Stimulated activated CD4-positive, alpha-beta T cell treated with anti-CD3 and anti-CD28 coated beads, Interleukin-4, amount 100 ng/mL, for 24 hours (primary cell): ENCODE measurements at regions not wholly inside any gene's neighbourhood (a gene's known extent, or its start where the extent isn't known, plus 50 kb on each side); places are given as distances from the start of the nearest gene placed in this dataset.
"Not testable (repeated sequence)": the region's sequence is repeated elsewhere in the genome, so short reads cannot be mapped to it uniquely, and the experiment has no call there.

ENCODE experiments used
- DNase-seq: peaks from one replicate; pipeline ENCODE4 v3.0.0-alpha.2; 2020

DNA sequence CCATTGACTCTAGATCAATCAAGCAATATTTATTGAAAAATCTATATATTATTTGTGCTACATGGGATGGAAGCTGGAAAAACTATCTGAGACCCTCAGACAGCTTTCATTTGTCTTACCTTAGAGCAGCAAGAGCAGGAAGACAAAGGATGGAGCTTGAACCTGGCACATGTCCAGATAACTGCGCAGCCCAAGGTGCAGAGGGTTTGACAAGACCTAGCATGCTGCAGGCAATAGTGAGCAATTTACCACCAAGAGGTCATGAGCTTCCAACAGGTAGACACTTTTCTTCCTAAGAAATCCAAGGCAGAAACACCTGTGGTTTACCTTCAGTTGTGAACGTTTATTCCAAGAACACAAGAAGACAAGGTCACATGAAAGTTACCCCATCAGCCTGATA lies 214.7 kb upstream of the NECTIN3 start:
- DNase-seq, result no peak

DNA sequence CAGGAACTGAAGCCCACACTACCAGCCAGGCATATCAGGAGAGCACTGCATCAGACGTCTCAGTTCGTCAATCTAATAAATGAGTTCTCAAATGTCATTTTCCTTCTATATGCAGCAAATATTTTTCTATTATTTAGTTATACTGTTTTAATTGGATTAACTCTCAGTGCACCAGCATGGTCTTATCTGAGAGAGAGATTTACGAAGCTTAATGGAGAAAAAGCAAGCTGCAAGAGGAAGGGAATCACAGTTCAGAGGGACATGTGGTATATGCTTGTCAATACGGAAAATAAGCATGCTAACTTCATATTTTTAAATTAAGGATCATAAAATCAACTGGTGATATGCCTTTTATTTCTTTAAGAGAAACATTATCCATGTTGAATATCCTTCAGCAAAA lies 213.1 kb upstream of the NECTIN3 start:
- DNase-seq, result no peak

DNA sequence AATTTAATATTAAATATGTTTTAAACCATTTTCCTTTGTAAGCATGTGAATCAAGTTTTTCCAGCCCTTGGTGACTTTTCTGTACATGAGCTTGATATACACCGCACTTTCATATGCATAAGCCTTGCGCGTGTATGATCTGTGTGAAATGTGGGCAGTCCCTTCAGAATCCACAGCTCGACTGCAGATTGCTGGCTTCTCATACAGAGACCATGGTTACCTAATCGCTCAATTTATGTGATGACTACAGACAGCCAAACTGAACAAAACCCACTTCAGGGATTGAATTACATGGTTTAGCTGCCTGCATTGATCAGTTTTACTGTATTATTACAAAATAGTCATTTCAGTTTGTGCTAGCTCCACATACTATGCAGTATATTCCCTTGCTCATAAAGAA lies 212.3 kb upstream of the NECTIN3 start:
- DNase-seq, result no peak

DNA sequence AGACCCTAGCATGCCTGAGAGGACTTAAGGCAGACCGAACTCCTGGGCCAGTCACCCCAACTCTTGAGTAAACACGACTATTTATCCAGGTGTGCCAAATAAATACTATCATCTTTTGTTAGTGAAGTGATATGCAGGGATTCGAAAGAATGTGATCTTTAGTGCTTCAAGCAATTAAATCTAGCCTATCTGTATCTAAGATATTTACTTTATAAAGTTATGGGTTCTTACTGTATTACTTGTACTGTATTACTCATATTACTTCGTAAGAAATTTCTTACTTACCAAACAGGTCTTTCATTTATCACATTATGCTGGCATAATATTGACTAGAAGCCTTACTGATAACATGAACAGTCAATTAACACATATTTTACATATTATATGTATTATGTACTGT lies 211.6 kb upstream of the NECTIN3 start:
- DNase-seq, result no peak

DNA sequence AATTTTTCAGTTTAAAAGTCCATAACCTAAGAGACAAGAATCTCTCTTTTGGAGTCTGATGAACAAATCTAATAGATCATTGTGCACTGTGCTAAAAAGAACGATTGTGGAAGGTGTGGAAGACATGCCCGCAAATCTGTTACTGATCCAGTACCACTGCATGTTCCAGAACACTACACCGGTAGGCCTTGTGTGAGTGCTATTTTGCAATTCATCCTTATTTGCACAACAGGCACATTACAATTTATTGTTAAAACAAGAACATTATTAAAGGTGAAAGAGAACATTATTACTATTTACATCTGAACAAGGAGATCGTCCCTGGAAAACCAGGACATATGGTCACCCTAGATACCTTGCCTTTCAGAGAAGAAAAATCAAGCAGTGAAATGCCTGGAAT lies 205.7 kb upstream of the NECTIN3 start:
- DNase-seq, result no peak

DNA sequence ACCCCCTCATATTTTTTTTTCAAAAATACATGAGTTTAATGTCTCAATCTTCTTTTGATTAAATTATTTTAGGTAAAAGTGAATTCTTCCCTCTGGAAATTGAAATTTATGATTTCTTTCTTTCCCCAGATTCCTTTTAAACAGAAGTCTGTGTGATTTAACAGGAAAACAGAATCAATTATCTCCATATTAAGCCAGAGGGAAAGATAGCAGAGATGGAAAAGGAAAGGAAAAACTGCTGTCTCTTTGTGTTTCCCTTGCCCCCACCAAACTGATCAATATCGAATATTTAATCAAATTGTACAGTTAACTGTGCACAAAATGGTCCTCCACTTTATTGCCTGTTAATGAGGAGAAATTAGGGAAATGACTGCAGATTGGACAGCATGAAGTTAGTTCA lies 203.5 kb upstream of the NECTIN3 start:
- no peak for DNase-seq

DNA sequence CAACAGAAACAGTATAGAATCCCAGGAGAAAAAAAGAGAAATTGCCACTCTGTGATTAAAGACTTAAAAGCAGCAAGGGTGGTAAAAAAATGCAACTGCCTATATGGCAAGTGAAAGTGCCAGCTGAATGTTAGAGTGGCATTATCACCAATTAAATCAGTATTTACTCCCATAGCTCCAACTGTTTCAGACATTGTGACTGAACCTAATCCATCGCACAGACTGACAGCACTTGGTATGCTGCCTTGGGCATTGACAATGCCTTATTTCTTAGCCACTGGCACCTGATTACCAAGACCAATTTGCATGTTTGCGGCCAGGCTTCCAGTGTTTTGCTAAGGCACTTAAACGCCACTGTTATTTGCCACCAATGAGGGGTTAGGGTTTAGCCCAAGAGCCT lies 201.9 kb upstream of the NECTIN3 start:
- DNase-seq, result no peak

DNA sequence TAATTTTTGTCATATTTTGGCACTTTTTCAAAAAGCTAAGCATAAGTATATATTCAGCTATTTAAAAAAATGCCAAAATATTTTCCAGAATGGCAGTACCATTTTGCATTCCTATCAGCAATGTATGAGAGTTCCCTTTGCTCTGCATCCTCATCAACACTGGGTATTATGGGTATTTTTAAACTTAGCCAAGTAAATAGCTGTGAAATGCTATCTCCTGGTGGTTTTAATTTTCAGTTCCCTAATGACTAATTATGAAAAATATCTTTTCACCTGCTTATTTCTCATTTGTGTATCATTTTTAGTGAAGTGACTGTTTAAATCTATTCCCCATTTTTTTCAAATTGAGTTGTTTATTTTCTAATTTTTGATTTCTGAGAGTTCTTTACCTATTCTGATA lies 199.7 kb upstream of the NECTIN3 start:
- DNase-seq, result no peak

DNA sequence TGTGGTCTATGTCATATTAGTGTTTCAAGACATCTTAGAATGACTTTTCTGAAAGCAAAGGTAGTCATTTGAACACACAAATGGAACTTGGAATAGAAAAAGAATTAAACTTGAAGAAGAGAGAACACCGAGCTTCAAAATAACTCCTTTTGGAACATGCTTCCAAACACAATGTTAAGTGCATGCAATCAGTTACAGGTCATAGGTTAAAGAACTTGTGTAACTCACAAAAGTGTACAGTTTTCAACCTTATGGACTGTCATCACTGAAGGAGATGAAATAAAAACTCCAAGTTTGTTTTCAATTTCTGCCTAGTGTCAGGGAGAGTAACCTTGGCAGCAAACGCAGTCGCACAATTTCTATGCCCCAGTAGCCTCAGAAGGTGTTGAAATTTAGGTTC lies 192.9 kb upstream of the NECTIN3 start:
- no peak for DNase-seq

DNA sequence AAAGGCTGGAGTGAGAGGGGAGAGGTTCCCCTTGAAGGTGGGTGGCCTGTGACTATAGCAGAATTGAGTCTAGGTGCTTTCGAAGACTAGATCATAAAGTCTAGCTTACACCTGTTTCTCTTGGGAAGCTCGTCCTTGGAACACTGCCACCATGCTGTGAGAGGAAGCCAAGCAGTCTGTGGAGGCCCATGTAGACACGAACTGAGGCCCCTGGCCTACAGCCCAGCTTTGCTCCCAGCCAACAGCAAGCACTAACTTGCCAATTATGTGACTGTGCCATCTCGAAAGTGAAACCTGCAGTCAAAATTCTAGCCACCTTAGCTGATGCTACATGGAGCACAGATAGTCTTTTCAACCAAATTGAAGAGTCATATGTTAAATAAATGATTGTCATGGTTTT lies 190.5 kb upstream of the NECTIN3 start:
- DNase-seq, result no peak

DNA sequence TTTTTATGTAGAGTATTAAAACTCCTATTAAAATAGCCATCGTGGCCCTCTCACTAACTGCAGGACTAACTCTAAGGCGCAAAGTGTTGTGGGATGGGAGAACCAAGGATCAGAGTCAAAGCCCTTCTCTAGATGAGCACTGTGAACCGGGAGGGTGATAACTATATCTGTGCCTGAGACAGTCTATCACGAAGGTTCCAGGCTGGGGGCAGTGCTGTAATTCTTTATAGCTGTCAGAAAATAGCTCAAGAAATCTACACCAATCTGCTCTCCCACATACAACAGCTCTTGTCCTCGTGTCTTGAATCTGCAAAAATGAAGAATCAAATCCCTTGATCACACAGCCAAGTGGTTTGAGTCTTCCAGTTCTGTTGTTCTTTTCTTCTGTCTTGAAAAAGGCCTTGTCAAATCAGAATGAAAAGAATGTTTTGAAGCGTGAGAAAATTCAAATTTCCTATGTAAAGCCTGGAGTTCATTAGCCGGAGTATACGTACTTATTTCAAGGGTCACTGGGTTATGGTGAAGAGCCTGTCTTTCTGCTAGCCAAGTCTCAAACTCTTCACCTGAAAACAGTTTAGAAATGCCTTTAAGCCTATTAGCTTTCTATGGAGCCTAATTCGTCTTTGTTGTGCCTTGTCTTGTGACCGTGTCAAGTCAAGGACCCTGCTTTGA lies 185.3 kb upstream of the NECTIN3 start:
- DNase-seq, result no peak

DNA sequence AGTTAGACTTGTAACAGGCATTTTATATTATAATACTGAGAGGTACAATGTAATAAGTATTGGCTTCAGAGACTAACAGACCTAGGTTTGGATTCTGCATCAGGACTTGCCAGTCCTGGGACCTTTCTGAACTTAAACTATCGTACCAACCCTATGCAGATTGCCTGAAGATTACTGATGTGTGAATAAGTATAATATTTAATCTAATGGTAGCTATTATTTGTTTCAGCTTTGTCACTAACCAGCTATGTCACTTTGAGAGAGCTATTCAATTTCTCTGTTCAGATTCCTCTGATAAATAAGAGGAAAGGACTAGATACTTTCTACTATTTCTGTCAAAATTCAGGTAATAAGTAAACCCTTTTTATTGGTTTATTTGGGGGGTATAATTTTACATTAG lies 184.4 kb upstream of the NECTIN3 start:
- no peak for DNase-seq

DNA sequence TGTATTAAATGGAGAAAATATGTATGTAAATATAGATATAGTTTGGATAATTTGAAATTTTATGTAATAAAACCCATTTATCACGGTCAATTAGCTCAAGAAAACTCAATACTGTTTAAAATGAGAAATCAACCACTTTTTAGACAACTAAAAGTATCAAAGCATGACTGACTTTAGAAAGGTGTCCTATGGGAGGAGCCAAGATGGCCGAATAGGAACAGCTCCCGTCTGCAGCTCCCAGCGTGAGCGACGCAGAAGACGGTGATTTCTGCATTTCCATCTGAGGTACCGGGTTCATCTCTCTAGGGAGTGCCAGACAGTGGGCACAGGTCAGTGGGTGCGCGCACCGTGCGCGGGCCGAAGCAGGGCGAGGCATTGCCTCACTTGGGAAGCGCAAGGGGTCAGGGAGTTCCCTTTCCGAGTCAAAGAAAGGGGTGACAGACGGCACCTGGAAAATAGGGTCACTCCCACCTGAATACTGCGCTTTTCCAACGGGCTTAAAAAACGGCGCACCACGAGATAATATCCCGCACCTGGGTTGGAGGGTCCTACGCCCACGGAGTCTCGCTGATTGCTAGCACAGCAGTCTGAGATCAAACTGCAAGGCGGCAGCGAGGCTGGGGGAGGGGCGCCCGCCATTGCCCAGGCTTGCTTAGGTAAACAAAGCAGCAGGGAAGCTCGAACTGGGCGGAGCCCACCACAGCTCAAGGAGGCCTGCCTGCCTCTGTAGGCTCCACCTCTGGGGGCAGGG lies 182.8 kb upstream of the NECTIN3 start:
- not testable (repeated sequence) for DNase-seq

DNA sequence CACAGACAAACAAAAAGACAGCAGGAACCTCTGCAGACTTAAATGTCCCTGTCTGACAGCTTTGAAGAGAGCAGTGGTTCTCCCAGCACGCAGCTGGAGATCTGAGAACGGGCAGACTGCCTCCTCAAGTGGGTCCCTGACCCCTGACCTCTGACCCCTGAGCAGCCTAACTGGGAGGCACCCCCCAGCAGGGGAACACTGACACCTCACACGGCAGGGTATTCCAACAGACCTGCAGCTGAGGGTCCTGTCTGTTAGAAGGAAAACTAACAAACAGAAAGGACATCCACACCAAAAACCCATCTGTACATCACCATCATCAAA lies 182.3 kb upstream of the NECTIN3 start:
- not testable (repeated sequence) for DNase-seq

DNA sequence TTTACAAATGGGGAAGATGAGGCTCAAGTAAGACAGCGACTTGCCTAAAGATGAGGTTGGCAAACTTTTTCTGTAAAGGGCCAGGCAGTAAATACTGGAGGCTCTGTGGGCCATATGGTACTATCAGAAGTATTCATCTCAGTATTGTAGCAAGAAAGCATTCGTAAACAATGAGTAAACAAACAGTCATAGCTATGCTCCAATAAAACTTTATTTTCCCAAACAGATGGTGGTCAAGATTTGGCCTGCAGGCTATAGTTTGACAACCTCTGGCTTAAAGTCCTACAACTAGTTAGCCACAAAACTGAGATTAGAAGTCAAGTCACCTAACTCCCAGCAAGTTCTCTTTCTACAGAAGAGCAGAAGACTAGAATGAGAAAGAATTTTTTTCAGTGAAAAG lies 177.0 kb upstream of the NECTIN3 start:
- no peak for DNase-seq

DNA sequence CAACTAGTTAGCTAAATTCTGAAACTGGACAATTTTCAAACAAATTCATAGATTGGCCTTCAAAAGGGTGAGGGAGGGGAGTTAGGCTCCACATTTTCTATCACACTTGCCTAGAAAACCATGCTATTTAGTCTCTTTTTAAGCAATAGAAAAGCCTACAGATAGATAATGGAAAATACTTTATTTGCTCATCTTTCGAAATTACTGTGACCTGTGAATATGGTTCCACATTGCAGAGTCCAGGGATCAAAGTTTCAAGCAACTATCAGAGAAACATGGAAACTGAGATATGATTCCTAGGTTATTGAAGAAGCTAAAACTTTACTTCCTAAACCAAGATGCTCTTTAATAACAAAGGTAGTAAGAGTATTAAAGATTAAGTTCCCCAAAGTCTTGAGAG lies 176.6 kb upstream of the NECTIN3 start:
- no peak for DNase-seq

DNA sequence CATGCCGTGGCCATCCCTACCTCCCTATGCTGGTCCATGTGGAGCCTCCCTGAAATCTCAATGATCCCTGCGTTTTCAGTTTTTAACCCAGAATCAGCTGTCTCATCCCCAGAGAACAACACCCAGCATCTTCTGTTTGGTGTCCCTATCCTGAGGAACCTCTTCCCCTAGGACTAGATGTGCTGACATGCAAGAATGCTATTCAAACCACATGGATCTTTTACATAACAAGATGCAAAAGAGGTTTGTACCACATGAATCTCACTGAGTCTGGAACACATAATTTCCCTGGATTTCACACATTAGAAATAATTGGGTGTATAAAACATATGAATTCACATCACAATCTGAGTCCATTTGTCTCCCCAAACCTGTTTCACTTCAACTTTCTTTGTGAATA lies 174.6 kb upstream of the NECTIN3 start:
- no peak for DNase-seq

DNA sequence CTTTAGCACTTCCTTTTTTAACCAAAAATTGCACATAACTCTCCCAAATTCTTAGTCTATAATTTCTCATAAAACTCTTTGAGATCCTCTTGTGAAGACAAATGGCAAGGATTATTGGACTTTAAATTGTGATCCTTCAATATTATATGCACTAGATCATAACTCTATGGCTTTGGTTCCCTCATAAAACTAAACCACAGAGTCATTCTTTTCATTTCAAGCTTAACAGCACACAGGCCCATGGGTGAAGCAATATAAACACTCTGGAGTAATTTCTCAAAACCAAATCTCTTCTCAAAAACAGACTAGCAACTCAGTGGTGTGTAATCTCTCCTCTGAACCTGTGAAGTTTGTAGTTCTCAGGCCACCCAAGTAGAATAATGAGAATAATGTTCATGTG lies 171.0 kb upstream of the NECTIN3 start:
- no peak for DNase-seq

DNA sequence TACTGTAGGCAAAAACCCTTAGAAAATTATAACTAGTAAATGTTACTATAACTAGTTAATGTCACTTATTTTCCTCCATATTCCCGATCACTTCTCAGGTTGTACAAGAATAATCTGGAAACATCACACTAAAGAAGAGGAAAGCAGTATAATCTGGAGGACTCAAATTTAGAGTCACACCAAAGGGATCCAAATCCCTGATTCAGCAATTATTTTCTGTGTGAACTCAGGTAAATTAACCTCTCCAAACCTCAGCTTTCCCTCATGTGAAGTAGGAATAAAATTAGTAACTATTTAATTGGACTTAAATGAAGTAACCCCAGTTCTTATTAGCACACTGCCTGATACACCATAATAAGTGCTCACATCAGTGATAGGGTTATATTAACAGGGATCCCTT lies 170.1 kb upstream of the NECTIN3 start:
- no peak for DNase-seq

DNA sequence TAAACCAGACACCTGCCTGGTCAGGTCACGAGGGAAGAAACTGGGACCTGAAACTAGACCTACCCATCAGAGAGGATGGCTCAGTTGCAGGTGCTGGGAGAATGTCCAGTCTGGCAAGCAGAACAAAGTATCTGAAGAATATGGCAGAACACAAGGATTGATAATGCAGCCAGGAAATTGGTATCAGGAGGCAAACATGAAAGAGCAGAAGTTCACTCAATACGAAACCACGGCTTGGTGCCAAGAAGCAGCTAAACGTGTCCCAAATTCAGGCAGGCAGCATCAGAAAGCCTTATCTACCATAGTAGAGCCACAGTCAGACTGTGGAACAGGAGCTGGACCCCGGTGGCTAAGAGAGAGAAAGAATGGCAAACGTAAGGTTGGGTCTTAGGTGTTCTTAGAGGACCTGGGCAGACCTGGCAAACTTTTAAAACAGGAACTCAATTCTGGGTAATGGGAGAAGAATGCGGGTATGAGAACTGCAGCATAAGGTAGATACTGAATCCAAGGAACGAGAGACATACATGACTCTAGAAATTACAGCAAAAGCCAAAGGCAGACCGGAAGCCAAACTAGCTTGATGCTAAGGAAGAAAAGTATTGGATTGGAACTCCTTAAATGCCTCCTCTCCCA lies 169.0 kb upstream of the NECTIN3 start:
- no peak for DNase-seq

DNA sequence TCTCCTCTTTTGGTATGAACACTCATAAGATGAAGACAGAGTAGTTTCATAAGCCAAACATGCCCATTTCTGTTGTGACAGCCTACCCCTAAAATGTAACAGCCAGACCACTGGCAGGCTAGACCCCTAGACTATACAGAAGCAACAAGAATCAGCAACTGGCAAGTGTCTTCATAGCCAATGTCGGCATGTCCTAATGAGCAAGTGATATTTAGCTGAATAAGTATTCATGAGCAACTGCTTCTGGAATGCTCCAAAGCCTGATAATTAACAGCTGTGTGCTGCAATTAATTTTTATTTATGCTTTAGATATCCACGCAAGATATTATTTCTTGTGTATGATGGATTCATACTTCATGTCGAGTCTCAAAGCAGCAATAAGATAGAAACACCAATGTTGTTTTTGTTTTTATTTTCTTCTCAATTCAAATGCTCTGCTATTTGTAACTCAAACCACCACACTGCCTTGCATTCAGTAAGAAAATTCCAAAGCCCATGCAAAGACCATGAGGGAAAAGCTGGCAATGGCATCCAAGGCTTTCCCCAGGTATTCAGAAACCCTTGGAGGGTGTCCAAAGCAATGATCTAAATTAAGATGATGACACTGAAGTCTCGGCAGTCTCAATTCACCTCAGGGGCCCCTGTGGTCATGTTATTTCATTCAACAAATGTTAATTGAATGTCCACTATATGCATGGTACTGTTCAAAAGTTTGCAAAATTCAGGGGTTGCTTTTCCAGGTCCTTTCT lies 167.7 kb upstream of the NECTIN3 start:
- no peak for DNase-seq

DNA sequence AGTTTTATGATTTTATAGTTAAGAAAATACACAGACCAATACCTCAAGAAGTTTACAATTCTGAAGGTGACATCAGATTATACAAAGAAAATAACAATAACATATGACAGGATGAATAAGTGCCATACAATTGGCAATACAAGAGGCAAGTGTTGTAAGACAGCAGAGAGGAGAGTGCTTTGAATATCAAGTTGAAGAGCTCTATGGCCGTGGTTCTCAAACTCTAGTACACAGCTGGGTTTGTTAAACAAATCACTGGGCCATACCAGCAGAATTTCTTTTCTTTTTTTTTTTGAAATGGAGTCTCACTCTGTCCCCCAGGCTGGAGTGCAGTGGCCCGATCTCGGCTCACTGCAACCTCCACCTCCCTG lies 167.1 kb upstream of the NECTIN3 start:
- DNase-seq, result no peak

DNA sequence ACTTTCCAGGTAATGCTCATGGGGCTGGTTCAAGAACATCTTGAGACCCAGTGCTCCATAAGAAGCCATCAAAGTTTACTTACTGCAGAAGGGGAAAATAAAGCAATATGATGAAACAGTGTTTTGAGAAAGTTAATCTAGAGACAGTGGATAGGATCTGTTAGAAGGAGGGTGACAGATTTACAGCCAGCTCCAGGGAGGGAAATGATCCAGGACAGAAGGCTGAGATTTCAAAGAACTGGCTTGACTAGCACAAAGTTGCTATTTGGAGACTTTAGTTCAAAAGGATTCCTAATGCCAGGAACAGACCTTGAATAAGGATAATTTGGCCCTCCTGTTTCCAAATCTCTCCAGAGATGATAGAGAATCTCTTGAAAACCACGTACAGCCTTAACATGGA lies 166.5 kb upstream of the NECTIN3 start:
- DNase-seq, result no peak

DNA sequence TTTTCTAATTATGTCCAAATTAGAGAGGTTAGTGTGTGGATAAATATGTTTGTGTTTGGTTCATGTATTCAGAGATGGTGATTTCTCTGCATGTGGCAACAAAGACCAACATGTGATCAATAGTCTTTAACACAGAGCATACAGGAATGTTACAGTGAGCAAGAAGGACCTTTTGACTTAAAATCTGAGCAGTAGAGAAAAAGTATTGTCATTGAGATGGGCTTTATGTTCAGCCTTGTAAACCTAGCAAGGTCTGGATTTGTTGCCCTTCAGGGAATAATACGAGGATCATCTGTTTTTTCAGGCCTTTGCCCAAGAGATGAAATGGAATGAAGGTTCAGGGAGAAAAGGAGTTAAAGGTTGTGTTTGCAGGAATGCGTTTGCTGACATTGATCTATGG lies 161.8 kb upstream of the NECTIN3 start:
- no peak for DNase-seq
